ENCODE measurements at regions not wholly inside any gene's neighbourhood (a gene's known extent, or its start where the extent isn't known, plus 50 kb on each side); places are given as distances from the start of the nearest gene placed in this dataset.
A peak's percentile ranks its signal among the peaks of the same experiment; 100 is the strongest.

GRCh38 chr2:158732573-158733429, 62.3 kb upstream of the DAPL1 start:
- no peak for DNase-seq

GRCh38 chr2:158733430-158733755, 61.7 kb upstream of the DAPL1 start:
- no peak for DNase-seq

GRCh38 chr2:158734442-158734841, 60.7 kb upstream of the DAPL1 start:
- no peak for DNase-seq

GRCh38 chr2:158735822-158736580, 59.1 kb upstream of the DAPL1 start:
- DNase-seq = no peak

GRCh38 chr2:158738363-158738762, 56.8 kb upstream of the DAPL1 start:
- no peak for DNase-seq

- no peak for DNase-seq
These were observed 55.0 kb upstream of the DAPL1 start for GRCh38 chr2:158740127-158740526.

GRCh38 chr2:158740621-158741020, 54.5 kb upstream of the DAPL1 start:
- DNase-seq = no peak

GRCh38 chr2:158741625-158742024, 53.5 kb upstream of the DAPL1 start:
- no peak for DNase-seq

- no peak for DNase-seq
These were observed 52.6 kb upstream of the DAPL1 start for GRCh38 chr2:158742536-158742935.

GRCh38 chr2:158743466-158743865, 51.7 kb upstream of the DAPL1 start:
- no peak for DNase-seq

- DNase-seq = no peak
These were observed 51.2 kb upstream of the DAPL1 start for GRCh38 chr2:158743879-158744278.

- peak; percentile 62 to 79 for DNase-seq
These were observed 49.9 kb upstream of the DAPL1 start for GRCh38 chr2:158745067-158745865.
